GM11168 (cell line): ENCODE measurements at regions not wholly inside any gene's neighbourhood (a gene's known extent, or its start where the extent isn't known, plus 50 kb on each side); places are given as distances from the start of the nearest gene placed in this dataset.

Experiments
- in situ Hi-C: fragments of 300-500 bp; cut with MboI; formaldehyde crosslinking; loops from one replicate; pipeline ENCODE4 v1.12.0; 2022; ENCODE audit warnings: low sequenced_read_pairs; ENCODE audit not compliant: unreplicated experiment

- in situ Hi-C loops = no loop called here
Measured at GRCh38 chr1:29638281-29638680, 402.0 kb downstream of the PTPRU start.

GRCh38 chr1:29636936-29637335 lies 400.6 kb downstream of the PTPRU start:
- in situ Hi-C loops = no loop called here

- in situ Hi-C loops = no loop called here
Measured at GRCh38 chr1:29635501-29636263, 399.4 kb downstream of the PTPRU start.

GRCh38 chr1:29634746-29635335 lies 398.5 kb downstream of the PTPRU start:
- in situ Hi-C loops = no loop called here

GRCh38 chr1:29634324-29634723 lies 398.0 kb downstream of the PTPRU start:
- in situ Hi-C loops = no loop called here

GRCh38 chr1:29633771-29634170 lies 397.4 kb downstream of the PTPRU start:
- in situ Hi-C loops = no loop called here

- in situ Hi-C loops = no loop called here
Measured at GRCh38 chr1:29632806-29633615, 396.7 kb downstream of the PTPRU start.

GRCh38 chr1:29631836-29632805 lies 395.8 kb downstream of the PTPRU start:
- in situ Hi-C loops = no loop called here

GRCh38 chr1:29631361-29631760 lies 395.0 kb downstream of the PTPRU start:
- in situ Hi-C loops = no loop called here

- in situ Hi-C loops = no loop called here
Measured at GRCh38 chr1:29630756-29631155, 394.4 kb downstream of the PTPRU start.

- in situ Hi-C loops = no loop called here
Measured at GRCh38 chr1:29629814-29630516, 393.6 kb downstream of the PTPRU start.

- in situ Hi-C loops = no loop called here
Measured at GRCh38 chr1:29629401-29629800, 393.1 kb downstream of the PTPRU start.

GRCh38 chr1:29628190-29628589 lies 391.9 kb downstream of the PTPRU start:
- in situ Hi-C loops = no loop called here

GRCh38 chr1:29626726-29627125 lies 390.4 kb downstream of the PTPRU start:
- in situ Hi-C loops = no loop called here

- in situ Hi-C loops = no loop called here
Measured at GRCh38 chr1:29626066-29626465, 389.7 kb downstream of the PTPRU start.

- in situ Hi-C loops = no loop called here
Measured at GRCh38 chr1:29625084-29625420, 388.7 kb downstream of the PTPRU start.

- in situ Hi-C loops = no loop called here
Measured at GRCh38 chr1:29624320-29625083, 388.2 kb downstream of the PTPRU start.

GRCh38 chr1:29623501-29623900 lies 387.2 kb downstream of the PTPRU start:
- in situ Hi-C loops = no loop called here
